HCT116 (cell line): ENCODE measurements at regions not wholly inside any gene's neighbourhood (a gene's known extent, or its start where the extent isn't known, plus 50 kb on each side); places are given as distances from the start of the nearest gene placed in this dataset.

Experiments used
- ATAC-seq: fragments of 200-7000 bp; cut with Tn5 transposase; 2 replicates; pipeline ENCODE4 v1.9.1; 2020; ENCODE audit warnings: mild to moderate bottlenecking, moderate library complexity
- BruUV-seq: library from RNA; stranded (reverse); fragments of 400-500 nt; replicated peaks from 2 replicates; lab custom pipeline; 2021; lab: Mats Ljungman, UMichigan
- CTCF ChIA-PET: fragments of 300-600 bp; sonication (Branson Sonifier 250); formaldehyde crosslinking; loops from one replicate; lab custom pipeline; 2021; ENCODE audit warnings: antibody characterized with exemption; lab: Charles Lee
- POLR2A ChIA-PET: fragments of 300-600, 350-600 bp; sonication (Branson Sonifier 250); formaldehyde crosslinking; loops from one replicate; lab custom pipeline; 2021; ENCODE audit warnings: antibody characterized with exemption; lab: Charles Lee
- RAD21 ChIA-PET, 2 experiments: fragments of 300-600 bp; sonication (Branson Sonifier 250); formaldehyde crosslinking; loops; one replicate each; lab custom pipeline; 2023; ENCODE audit warnings: low total read pairs in 2 of 2; ENCODE audit not compliant: uncharacterized antibody in 2 of 2, unreplicated experiment in 2 of 2, low non-redundant PET in 1 of 2; lab: Charles Lee
- DNase-seq: peaks from one replicate; pipeline ENCODE4 v3.0.0-alpha.2; 2010; ENCODE audit warnings: low read depth, low spot score
- H2AFZ ChIP-seq: fragments of 200-600 bp; shearing (Covaris generic), sonication (generic); 2 replicates; pipeline ENCODE4 v1.6.1; 2017; ENCODE audit warnings: low read depth, mixed run types, mixed read lengths, antibody characterized with exemption, low read length; ENCODE audit not compliant: poor library complexity, severe bottlenecking
- H3K27ac ChIP-seq: 2 replicates; pipeline ENCODE4 v1.5.1; 2012; ENCODE audit warnings: low read depth, low read length
- H3K27me3 ChIP-seq: fragments of 200-600 bp; sonication (generic); 2 replicates; pipeline ENCODE4 v1.6.1; 2016; ENCODE audit warnings: mixed run types, low read length, mixed read lengths; ENCODE audit not compliant: insufficient read depth
- H3K36me3 ChIP-seq, 2 experiments: fragments of 200-500 bp in 1 of 2; fragments of 200-600 bp in 1 of 2; sonication (Bioruptor generic) in 1 of 2; sonication (generic) in 1 of 2; 2 replicates each; pipeline versions ENCODE4 v1.5.1 to v1.6.1; 2014 to 2016; ENCODE audit warnings: low read length in 2 of 2, inconsistent platforms in 1 of 2, mixed read lengths in 1 of 2, mixed run types in 1 of 2; ENCODE audit not compliant: insufficient read depth in 2 of 2, control insufficient read depth in 1 of 2
- H3K4me1 ChIP-seq, 2 experiments: fragments of 200-600 bp in 1 of 2; sonication (generic) in 1 of 2; 2 replicates each; pipeline versions ENCODE4 v1.5.1 to v1.6.1; 2012 to 2017; ENCODE audit warnings: low read length in 2 of 2, inconsistent platforms in 1 of 2, mild to moderate bottlenecking in 1 of 2, mixed read lengths in 1 of 2, mixed run types in 1 of 2, moderate library complexity in 1 of 2; ENCODE audit not compliant: insufficient read depth in 2 of 2, control insufficient read depth in 1 of 2
- H3K4me2 ChIP-seq: fragments of 200-600 bp; sonication (generic); 2 replicates; pipeline ENCODE4 v1.6.1; 2017; ENCODE audit warnings: mixed run types, low read length, mixed read lengths
- H3K4me3 ChIP-seq, 2 experiments: fragments of 200-600 bp in 1 of 2; sonication (generic) in 1 of 2; replicated peaks in 1 of 2; 2 replicates each; pipeline ENCODE4 v1.5.1; 2011 to 2016; ENCODE audit warnings: low read length in 2 of 2, control low read depth in 1 of 2, low read depth in 1 of 2, mild to moderate bottlenecking in 1 of 2, mixed read lengths in 1 of 2, mixed run types in 1 of 2
- H3K79me2 ChIP-seq: fragments of 200-600 bp; sonication (generic); 2 replicates; pipeline ENCODE4 v1.6.1; 2017; ENCODE audit warnings: mild to moderate bottlenecking, mixed run types, low read length, moderate library complexity, mixed read lengths; ENCODE audit not compliant: insufficient read depth
- H3K9ac ChIP-seq: fragments of 200-600 bp; sonication (generic); 2 replicates; pipeline ENCODE4 v1.6.1; 2016; ENCODE audit warnings: low read length, mixed read lengths
- H3K9me2 ChIP-seq: fragments of 200-600 bp; sonication (generic), shearing (Covaris generic); 2 replicates; pipeline ENCODE4 v1.6.1; 2017; ENCODE audit warnings: mixed run types, mild to moderate bottlenecking, moderate library complexity; ENCODE audit not compliant: insufficient read depth
- H3K9me3 ChIP-seq, 2 experiments: fragments of 200-500 bp in 1 of 2; fragments of 200-600 bp in 1 of 2; sonication (Bioruptor generic) in 1 of 2; sonication (generic) in 1 of 2; 2 replicates each; pipeline ENCODE4 v1.6.1; 2014 to 2017; ENCODE audit warnings: low read length in 2 of 2, mixed read lengths in 2 of 2, inconsistent platforms in 1 of 2, low read depth in 1 of 2, mild to moderate bottlenecking in 1 of 2, mixed run types in 1 of 2, moderate library complexity in 1 of 2; ENCODE audit not compliant: control insufficient read depth in 1 of 2, insufficient read depth in 1 of 2
- H4K20me1 ChIP-seq: fragments of 200-600 bp; sonication (generic), shearing (Covaris generic); 2 replicates; pipeline ENCODE4 v1.6.1; 2017; ENCODE audit warnings: mixed run types, mild to moderate bottlenecking, moderate library complexity; ENCODE audit not compliant: insufficient read depth
- CBX3 ChIP-seq: IDR thresholded peaks from 2 replicates; pipeline ENCODE4 v1.6.1; 2012; ENCODE audit warnings: low read depth
- CEBPB ChIP-seq: IDR thresholded peaks from 2 replicates; pipeline ENCODE4 v1.6.1; 2012; ENCODE audit warnings: low read depth
- EGR1 ChIP-seq: IDR thresholded peaks from 2 replicates; pipeline ENCODE4 v1.6.1; 2012; ENCODE audit warnings: low read depth
- ELF1 ChIP-seq: IDR thresholded peaks from 2 replicates; pipeline ENCODE4 v1.6.1; 2012; ENCODE audit warnings: low read depth, borderline replicate concordance
- EZH2 ChIP-seq: fragments of 200-600 bp; sonication (generic); IDR thresholded peaks from 2 replicates; pipeline ENCODE4 v1.6.1; 2017; ENCODE audit warnings: antibody characterized with exemption, mixed run types
- EZH2phosphoT487 ChIP-seq: fragments of 200-600 bp; IDR thresholded peaks from 2 replicates; pipeline ENCODE4 v1.6.1; 2018; ENCODE audit warnings: antibody characterized with exemption, borderline replicate concordance
- FOSL1 ChIP-seq: IDR thresholded peaks from 2 replicates; pipeline ENCODE4 v1.6.1; 2012; ENCODE audit warnings: low read depth
- JUND ChIP-seq: IDR thresholded peaks from 2 replicates; pipeline ENCODE4 v1.6.1; 2012
- POLR2A ChIP-seq: IDR thresholded peaks from 2 replicates; pipeline ENCODE4 v1.7.0; 2011; ENCODE audit warnings: borderline replicate concordance; ENCODE audit not compliant: insufficient read depth, insufficient read length; ENCODE audit errors: extremely low read depth
- POLR2AphosphoS5 ChIP-seq: IDR thresholded peaks from 2 replicates; pipeline ENCODE4 v1.6.1; 2011; ENCODE audit warnings: mild to moderate bottlenecking, low read depth, low read length, moderate library complexity
- RAD21 ChIP-seq: IDR thresholded peaks from 2 replicates; pipeline ENCODE4 v1.6.1; 2012; ENCODE audit warnings: low read depth, mild to moderate bottlenecking
- SIN3A ChIP-seq: IDR thresholded peaks from 2 replicates; pipeline ENCODE4 v1.6.1; 2012; ENCODE audit warnings: low read depth
- SP1 ChIP-seq: IDR thresholded peaks from 2 replicates; pipeline ENCODE4 v1.6.1; 2012; ENCODE audit warnings: low read depth
- SRF ChIP-seq: IDR thresholded peaks from 2 replicates; pipeline ENCODE4 v1.6.1; 2012; ENCODE audit warnings: low read depth
- TCF7L2 ChIP-seq: IDR thresholded peaks from 2 replicates; pipeline ENCODE4 v1.7.0; 2011; ENCODE audit warnings: borderline replicate concordance, inconsistent platforms; ENCODE audit not compliant: insufficient read depth, insufficient read length; ENCODE audit errors: extremely low read depth
- YY1 ChIP-seq: IDR thresholded peaks from 2 replicates; pipeline ENCODE4 v1.6.1; 2011; ENCODE audit warnings: low read length, low read depth, moderate library complexity, mild to moderate bottlenecking; ENCODE audit not compliant: insufficient replicate concordance; ENCODE audit errors: extremely low read depth
- ZFX ChIP-seq: fragments of 450-650 bp; IDR thresholded peaks from 2 replicates; pipeline ENCODE4 v1.6.1; 2017
- ZNF274 ChIP-seq: fragments of 200-500 bp; sonication (Bioruptor generic); IDR thresholded peaks from 2 replicates; pipeline ENCODE4 v1.6.1; 2014; ENCODE audit warnings: mild to moderate bottlenecking, low read depth, low read length, inconsistent platforms
- intact Hi-C: fragments of 100-400 bp; cut with micrococcal nuclease; formaldehyde crosslinking; loops from 2 replicates; pipeline ENCODE4 v1.10.0; 2022
- TF ChIP-seq, protein P1 (sequence below): IDR thresholded peaks from 2 replicates; pipeline ENCODE4 v1.6.1; 2012
- TF ChIP-seq, protein P2 (sequence below): IDR thresholded peaks from 2 replicates; pipeline ENCODE4 v1.6.1; 2012; ENCODE audit warnings: low read depth

DNA sequence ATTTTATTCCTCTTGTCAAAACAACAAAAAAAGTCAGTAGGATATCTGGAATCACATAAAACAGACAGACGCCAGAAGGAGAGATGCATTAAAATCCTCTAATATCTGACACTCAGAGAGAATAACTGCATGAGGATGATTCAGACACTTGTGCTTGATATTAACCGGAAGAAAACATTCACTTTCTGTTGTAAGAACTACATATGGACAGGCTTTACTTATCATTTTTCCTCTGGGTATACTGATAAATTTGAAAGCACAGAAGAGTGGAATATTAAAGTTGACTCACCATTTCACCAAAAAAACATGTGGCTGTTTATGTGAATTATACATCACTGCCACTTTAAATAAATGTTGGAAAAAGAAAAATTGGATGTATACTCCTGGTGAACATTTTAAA is 589.1 kb upstream of the CDH2 start:
- Histone ChIP-seq H3K36me3 (no peaks in the 10 kb centered on the region), H4K20me1 (no peaks in the 10 kb centered on the region), H3K9ac (no peak overlapping the region), H3K4me2 (no peak overlapping the region), H3K4me3 (no peak overlapping the region), H3K9me2 (no peaks in the 10 kb centered on the region), H3K79me2 (no peaks in the 10 kb centered on the region), H3K27me3 (no peaks in the 10 kb centered on the region), H2AFZ (no peak overlapping the region), H3K4me1 (no peaks in the 10 kb centered on the region), H3K9me3 (no peaks in the 10 kb centered on the region), H3K27ac (no peak overlapping the region)
- CTCF ChIA-PET: no interaction called here
- ATAC-seq: no peak
- no TSS peak for BruUV-seq
- RAD21 ChIA-PET: no interaction called here
- intact Hi-C loops: no loop called here
- POLR2A ChIA-PET: no interaction called here
- TF ChIP-seq ZFX (no peak), EGR1 (no peak), EZH2phosphoT487 (no peak), SP1 (no peak), JUND (no peak), FOSL1 (no peak), TCF7L2 (no peak), POLR2A (no peak), POLR2AphosphoS5 (no peak), EZH2 (no peak)
- no peak for DNase-seq

DNA sequence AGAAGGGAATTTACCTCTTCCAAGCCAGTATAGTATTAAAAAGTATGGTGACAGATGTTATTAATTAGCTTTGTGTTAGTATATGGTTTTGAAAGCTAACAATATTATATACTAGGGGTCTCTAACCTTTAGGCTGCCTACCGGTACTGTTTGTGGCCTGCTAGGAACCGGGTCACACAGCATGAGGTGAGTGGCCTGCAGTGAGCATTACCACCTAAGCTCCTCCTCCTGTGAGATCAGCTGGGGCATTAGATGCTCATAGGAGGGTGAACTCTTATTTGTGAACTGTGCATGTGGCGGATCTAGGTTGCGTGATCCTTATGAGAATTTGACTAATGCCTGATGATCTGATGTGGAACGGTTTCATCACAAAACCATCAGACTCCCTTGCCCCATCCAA is 583.4 kb upstream of the CDH2 start:
- ChIA-PET CTCF (no interaction called here), RAD21 (no interaction called here)
- DNase-seq: no peak
- no peaks in the 10 kb centered on the region for H3K79me2 ChIP-seq
- H3K4me1 ChIP-seq: no peaks in the 10 kb centered on the region
- H3K27me3 ChIP-seq: no peaks in the 10 kb centered on the region
- H2AFZ ChIP-seq: no peak overlapping the region
- no peaks in the 10 kb centered on the region for H3K9me2 ChIP-seq
- no peak overlapping the region for H3K4me3 ChIP-seq
- intact Hi-C loops: no loop called here
- no peak overlapping the region for H3K4me2 ChIP-seq
- H3K9me3 ChIP-seq: no peaks in the 10 kb centered on the region
- no peaks in the 10 kb centered on the region for H3K36me3 ChIP-seq
- no peak for ATAC-seq
- TF ChIP-seq, protein P1, sequence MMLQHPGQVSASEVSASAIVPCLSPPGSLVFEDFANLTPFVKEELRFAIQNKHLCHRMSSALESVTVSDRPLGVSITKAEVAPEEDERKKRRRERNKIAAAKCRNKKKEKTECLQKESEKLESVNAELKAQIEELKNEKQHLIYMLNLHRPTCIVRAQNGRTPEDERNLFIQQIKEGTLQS: no peak
- TF ChIP-seq YY1 (no peak), SIN3A (no peak), POLR2AphosphoS5 (no peak), CEBPB (no peak), ZNF274 (no peak), POLR2A (no peak), TCF7L2 (no peak), SRF (no peak), ZFX (no peak), SP1 (no peak), RAD21 (no peak), ELF1 (no peak), EZH2 (no peak), CBX3 (no peak), JUND (no peak), EGR1 (no peak)
- TF ChIP-seq, protein P2, sequence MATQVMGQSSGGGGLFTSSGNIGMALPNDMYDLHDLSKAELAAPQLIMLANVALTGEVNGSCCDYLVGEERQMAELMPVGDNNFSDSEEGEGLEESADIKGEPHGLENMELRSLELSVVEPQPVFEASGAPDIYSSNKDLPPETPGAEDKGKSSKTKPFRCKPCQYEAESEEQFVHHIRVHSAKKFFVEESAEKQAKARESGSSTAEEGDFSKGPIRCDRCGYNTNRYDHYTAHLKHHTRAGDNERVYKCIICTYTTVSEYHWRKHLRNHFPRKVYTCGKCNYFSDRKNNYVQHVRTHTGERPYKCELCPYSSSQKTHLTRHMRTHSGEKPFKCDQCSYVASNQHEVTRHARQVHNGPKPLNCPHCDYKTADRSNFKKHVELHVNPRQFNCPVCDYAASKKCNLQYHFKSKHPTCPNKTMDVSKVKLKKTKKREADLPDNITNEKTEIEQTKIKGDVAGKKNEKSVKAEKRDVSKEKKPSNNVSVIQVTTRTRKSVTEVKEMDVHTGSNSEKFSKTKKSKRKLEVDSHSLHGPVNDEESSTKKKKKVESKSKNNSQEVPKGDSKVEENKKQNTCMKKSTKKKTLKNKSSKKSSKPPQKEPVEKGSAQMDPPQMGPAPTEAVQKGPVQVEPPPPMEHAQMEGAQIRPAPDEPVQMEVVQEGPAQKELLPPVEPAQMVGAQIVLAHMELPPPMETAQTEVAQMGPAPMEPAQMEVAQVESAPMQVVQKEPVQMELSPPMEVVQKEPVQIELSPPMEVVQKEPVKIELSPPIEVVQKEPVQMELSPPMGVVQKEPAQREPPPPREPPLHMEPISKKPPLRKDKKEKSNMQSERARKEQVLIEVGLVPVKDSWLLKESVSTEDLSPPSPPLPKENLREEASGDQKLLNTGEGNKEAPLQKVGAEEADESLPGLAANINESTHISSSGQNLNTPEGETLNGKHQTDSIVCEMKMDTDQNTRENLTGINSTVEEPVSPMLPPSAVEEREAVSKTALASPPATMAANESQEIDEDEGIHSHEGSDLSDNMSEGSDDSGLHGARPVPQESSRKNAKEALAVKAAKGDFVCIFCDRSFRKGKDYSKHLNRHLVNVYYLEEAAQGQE: no peak
- TF ChIP-seq, all 23 proteins: peak for 0
- POLR2A ChIA-PET: no interaction called here
- Histone ChIP-seq H3K9ac (no peak overlapping the region), H3K27ac (no peak overlapping the region), H4K20me1 (no peaks in the 10 kb centered on the region)
- BruUV-seq: no TSS peak
